LNCaP clone FGC (cell line): ENCODE measurements at regions not wholly inside any gene's neighbourhood (a gene's known extent, or its start where the extent isn't known, plus 50 kb on each side); places are given as distances from the start of the nearest gene placed in this dataset.

Experiments
- DNase-seq: peaks from one replicate; pipeline ENCODE4 v3.0.0-alpha.2; 2011; ENCODE audit warnings: low read depth
- H3K4me3 ChIP-seq: 2 replicates; pipeline ENCODE4 v1.5.1; 2011; ENCODE audit warnings: mild to moderate bottlenecking, low read depth, low read length, control low read depth
- CTCF ChIP-seq: IDR thresholded peaks from 2 replicates; pipeline ENCODE4 v1.5.1; 2012; ENCODE audit warnings: mild to moderate bottlenecking; ENCODE audit not compliant: control insufficient read depth, insufficient read depth; ENCODE audit errors: extremely low read depth

GRCh38 chr12:126897778-126898177 lies 1369.2 kb upstream of the TMEM132C start:
- DNase-seq: no peak
- no peak overlapping the region for H3K4me3 ChIP-seq
- no peak for TF ChIP-seq CTCF

GRCh38 chr12:126898562-126898961 lies 1368.4 kb upstream of the TMEM132C start:
- TF ChIP-seq CTCF: no peak
- no peak for DNase-seq
- H3K4me3 ChIP-seq: no peak overlapping the region

GRCh38 chr12:126899926-126900792 lies 1366.8 kb upstream of the TMEM132C start:
- no peak overlapping the region for H3K4me3 ChIP-seq
- no peak for TF ChIP-seq CTCF
- DNase-seq: no peak

- no peak for DNase-seq
- TF ChIP-seq CTCF: no peak
- H3K4me3 ChIP-seq: no peak overlapping the region
Measured at GRCh38 chr12:126903027-126903876, 1363.7 kb upstream of the TMEM132C start.

- DNase-seq: no peak
- no peak for TF ChIP-seq CTCF
- H3K4me3 ChIP-seq: no peak overlapping the region
Measured at GRCh38 chr12:126905752-126906151, 1361.2 kb upstream of the TMEM132C start.

- no peak for TF ChIP-seq CTCF
- no peak overlapping the region for H3K4me3 ChIP-seq
- DNase-seq: no peak
Measured at GRCh38 chr12:126907900-126908764, 1358.8 kb upstream of the TMEM132C start.
